ENCODE measurements at regions not wholly inside any gene's neighbourhood (a gene's known extent, or its start where the extent isn't known, plus 50 kb on each side); places are given as distances from the start of the nearest gene placed in this dataset.
A peak's percentile ranks its signal among the peaks of the same experiment; 100 is the strongest.

DNA sequence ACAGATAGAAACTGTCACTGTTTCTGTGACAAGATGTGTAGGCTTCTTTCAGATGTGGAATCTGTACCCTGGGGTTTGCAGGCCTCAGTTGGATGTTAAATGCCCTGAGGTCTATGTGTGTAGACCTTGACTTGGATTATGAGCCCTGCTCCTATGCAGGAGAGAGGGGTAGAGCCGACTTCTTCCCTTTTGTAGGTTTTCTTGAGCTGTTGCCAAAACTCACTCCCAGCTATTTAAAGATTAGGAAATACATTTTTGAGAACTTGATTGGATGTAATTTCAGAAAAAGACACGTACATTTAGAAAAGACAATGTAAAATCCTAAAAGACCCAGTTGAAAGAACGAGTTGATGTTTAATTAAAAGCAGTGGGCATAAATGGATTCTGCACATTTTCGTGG, 374.8 kb downstream of the SLC4A3 start:
- DNase-seq: no peak

- no peak for DNase-seq
Measured at GRCh38 chr2:220002699-220003098, 375.3 kb downstream of the SLC4A3 start.

DNA sequence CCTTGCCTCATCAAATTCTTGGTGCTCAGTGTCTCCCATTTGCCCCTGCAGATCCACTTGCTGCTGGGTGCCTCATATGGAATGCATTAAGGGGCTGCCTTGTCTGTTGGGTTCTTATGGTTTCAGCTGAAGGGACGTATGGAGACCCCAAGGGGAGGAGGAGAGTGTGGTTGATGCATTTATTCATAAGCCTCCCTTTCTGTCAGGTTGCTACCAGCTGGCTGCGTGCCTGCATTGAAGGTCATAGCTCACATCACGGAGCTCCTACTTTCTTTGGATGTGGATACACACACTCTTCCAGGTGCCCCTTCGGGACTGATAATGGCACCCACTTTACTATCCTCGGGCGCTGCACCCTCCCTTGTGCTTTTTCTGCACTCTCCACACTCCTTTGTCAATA, 377.9 kb downstream of the SLC4A3 start:
- DNase-seq: no peak

- DNase-seq: no peak
Measured at GRCh38 chr2:220006152-220006621, 378.8 kb downstream of the SLC4A3 start.

GRCh38 chr2:220011859-220012258, 384.4 kb downstream of the SLC4A3 start:
- no peak for DNase-seq

DNA sequence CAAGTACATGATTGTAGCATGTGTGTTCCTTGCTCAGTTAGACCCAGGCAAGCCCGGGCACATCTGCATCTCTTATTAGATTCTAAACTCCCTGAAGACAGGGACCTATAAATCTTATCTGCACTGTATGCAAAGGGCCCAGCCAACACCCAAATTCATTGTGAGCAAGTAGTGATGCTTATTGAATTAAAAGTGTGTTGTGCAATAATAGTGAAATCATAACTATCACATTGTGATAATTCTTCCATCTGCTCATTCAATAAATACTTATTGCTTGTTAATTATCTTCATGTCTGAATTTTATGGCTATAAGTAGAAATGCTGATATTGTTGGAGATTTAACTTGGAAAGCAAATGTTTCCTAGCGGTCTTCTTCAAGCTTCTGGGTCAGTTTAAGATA, 387.5 kb downstream of the SLC4A3 start:
- no peak for DNase-seq

GRCh38 chr2:220015576-220015975, 388.1 kb downstream of the SLC4A3 start:
- DNase-seq: no peak

- no peak for DNase-seq
Measured at GRCh38 chr2:220025207-220025606, 397.8 kb downstream of the SLC4A3 start.

DNA sequence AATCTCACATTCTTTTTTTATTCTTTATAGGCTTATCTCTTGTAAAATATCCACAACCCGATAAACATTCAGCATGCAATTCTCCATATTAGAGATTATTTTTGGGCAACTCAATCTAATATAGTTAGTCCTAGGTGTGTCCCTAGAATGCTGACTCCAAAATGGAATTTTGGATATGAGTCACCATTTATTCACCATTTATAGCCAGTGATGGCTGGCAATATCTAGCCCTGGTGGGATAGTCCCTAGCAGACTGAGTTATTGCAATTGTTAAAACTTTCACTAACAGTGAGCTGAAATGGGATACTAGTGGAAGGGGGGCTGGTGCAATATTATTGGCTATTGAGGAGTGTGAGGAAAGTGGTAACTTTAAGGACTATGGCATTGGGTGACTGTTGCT, 401.6 kb downstream of the SLC4A3 start:
- DNase-seq: no peak

- DNase-seq: no peak
Measured at GRCh38 chr2:220033546-220033945, 406.1 kb downstream of the SLC4A3 start.

DNA sequence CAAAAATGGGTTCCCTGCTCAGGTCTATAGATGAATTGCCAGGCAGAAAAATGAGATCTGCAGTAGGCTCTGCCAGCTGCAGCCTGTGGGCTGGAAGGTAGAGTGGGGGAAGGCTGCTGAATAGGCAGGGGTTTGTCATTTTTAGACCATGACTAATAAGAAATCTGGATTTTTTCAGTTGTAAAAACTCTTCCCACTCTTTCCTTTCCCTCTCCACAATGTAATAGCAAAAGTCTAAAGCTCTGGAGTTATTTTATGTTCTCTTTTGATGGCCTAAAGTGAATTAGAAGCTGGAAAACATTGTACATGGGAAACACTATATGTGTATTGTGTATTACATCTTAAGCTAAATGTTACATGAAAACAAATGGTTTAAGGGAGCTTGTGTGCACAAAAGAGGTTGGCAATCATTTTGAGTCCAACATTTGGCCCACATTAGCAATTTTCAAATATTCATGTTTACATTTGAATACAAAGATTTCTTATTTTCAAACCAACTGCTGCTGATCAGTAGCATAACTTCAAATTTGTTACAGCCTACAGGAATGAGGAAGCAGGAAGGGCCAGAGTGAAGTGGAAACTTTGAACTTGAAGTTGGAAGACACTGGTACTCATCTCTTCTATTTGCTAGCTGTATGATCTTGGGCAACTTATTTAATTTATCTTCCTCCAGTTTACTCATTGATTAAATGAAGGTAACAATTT, 407.1 kb downstream of the SLC4A3 start:
- DNase-seq: no peak

DNA sequence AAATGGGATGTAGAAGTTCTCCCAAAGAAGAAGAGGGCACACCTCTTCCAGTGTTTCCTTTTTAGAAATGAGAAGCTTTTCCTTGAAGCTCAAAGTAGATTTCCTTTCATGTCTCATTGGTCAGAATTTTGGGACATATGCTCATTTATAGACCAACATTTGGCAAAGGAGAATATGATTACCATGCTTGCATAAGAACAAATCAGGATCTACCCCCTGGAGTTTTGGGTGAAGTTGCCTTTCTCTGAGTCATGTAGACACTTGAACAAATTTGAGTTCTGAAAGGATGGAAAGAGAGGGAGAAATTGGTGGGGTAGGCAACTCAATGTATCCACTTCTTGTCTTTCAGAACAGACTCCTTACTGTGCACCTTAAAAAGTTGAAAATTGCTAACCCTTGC, 409.0 kb downstream of the SLC4A3 start:
- DNase-seq: no peak

DNA sequence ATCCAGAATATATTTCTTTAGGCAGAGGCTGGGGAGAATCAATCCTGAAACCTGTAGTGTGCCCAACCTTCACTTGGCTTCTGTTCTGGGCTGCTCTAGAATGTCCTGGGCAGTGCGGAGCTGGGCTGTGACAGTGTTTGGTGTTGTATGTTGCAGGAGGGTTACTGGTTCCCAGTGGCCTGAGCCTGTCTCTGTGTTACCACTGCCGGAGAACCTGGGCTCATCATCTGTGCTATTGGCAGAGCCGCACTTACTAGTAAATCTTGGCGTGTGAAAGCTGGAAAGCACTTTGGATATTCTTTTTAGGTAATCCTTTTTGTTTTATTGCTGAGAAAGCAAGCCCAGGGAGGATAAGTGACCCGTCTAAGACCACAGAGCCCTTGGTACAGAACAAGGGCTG, 412.9 kb downstream of the SLC4A3 start:
- DNase-seq: no peak

DNA sequence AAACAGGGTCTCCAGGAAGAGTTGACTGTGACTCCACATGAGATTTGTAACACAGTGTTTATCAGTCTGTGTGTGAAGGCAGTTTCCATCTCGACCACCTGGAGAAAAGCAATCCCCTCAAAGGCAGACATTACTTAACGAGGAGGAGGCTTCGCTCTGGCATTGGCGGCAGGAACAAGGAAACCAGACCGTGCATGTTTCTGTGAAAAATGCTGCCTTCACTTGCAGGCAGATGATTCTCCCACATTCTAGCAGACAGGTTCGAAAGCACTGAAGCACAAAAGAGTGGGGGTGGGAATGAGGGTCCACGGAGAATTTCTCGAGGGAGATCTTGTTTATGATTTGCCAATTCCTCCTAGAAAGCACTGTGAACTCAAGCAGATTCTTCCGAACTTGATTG, 414.0 kb downstream of the SLC4A3 start:
- DNase-seq: no peak

- no peak for DNase-seq
Measured at GRCh38 chr2:220043155-220043989, 415.9 kb downstream of the SLC4A3 start.

DNA sequence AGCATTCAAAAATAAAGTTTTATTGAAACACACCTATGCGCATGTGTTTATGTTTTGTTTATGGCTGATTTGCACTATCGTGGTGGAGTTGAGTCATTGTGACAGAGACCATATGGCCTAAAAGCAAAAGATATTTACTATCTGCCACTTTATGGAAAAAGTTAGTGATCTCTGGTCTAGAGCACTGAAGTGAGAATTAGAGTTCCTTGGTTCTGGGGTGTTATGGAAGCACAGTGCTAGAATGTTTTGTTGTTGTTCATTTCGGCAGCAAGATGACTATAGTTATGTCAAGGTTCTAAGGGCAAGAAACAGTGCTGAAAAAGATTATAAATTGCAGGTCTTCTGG, 416.5 kb downstream of the SLC4A3 start:
- DNase-seq: no peak

DNA sequence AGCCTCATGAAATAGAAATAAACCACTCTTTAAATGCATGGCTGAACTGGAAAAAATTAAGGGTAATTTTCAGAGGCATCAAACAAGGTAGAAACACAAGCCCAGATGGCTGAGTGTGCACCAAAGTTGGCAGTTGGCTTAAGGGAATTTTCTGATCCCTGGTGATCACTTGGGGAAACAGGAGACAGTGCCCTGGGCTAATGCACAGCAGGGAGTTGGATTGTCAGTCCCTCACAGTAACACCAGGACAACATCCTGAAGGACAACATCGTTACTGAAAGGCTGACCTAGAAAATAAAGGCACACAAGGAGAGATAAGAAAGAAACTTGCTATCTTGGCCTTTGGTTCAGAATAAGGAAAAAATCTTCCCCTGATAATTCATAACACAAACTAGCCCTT, 417.0 kb downstream of the SLC4A3 start:
- DNase-seq: no peak

GRCh38 chr2:220046507-220046906, 419.1 kb downstream of the SLC4A3 start:
- no peak for DNase-seq

- no peak for DNase-seq
Measured at GRCh38 chr2:220051716-220052115, 424.3 kb downstream of the SLC4A3 start.

GRCh38 chr2:220053919-220054318, 426.5 kb downstream of the SLC4A3 start:
- peak; percentile 5 for DNase-seq

- DNase-seq: no peak
Measured at GRCh38 chr2:220057391-220057790, 430.0 kb downstream of the SLC4A3 start.

DNA sequence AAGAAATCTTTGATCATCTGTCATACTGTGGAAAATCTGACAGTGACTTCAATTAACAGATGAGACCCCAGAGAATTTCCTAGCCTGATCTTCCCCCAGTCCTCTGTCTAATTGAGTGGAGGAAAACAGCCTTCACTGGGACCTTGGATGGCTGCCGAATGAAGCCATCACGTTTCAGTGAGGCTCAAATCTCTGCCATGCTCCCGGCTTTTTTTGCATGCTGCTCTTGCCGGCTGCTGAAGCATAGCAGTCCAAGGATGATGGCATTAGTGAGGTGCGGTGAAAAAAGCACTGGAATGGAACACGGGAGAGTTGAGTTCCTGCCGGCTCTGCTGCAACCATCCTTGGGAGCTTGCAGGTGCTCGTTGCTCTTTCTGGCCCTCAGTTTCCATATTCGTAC, 430.5 kb downstream of the SLC4A3 start:
- DNase-seq: no peak

GRCh38 chr2:220064111-220065030, 436.9 kb downstream of the SLC4A3 start:
- DNase-seq: no peak
